ENCODE measurements at regions not wholly inside any gene's neighbourhood (a gene's known extent, or its start where the extent isn't known, plus 50 kb on each side); places are given as distances from the start of the nearest gene placed in this dataset.

- TF ChIP-seq SP1 (IDR thresholded peaks at IDR 0.05) (no peak), NFRKB (IDR thresholded peaks at IDR 0.05) (no peak), ELF4 (IDR thresholded peaks at IDR 0.05) (no peak), TARDBP (IDR thresholded peaks at IDR 0.05) (no peak), BHLHE40 (IDR thresholded peaks at IDR 0.05; ENCODE audit: borderline replicate concordance) (no peak), FOXK2 (IDR thresholded peaks at IDR 0.05) (no peak), FOXA1 (IDR thresholded peaks at IDR 0.05) (no peak), SUZ12 (IDR thresholded peaks at IDR 0.05) (no peak), ZNF384 (IDR thresholded peaks at IDR 0.05) (no peak), ARNT (IDR thresholded peaks at IDR 0.05) (no peak), LEF1 (IDR thresholded peaks at IDR 0.05; ENCODE audit: borderline replicate concordance) (no peak), FOXM1 (IDR thresholded peaks at IDR 0.05; ENCODE audit: borderline replicate concordance) (no peak), L3MBTL2 (conservative IDR thresholded peaks at IDR 0.05) (no peak), HDGF (IDR thresholded peaks at IDR 0.05; ENCODE audit: borderline replicate concordance) (no peak)
These were observed 509.7 kb downstream of the PSAT1 start for GRCh38 chr9:78806492-78807160.
